ENCODE measurements at regions not wholly inside any gene's neighbourhood (a gene's known extent, or its start where the extent isn't known, plus 50 kb on each side); places are given as distances from the start of the nearest gene placed in this dataset.

DNA sequence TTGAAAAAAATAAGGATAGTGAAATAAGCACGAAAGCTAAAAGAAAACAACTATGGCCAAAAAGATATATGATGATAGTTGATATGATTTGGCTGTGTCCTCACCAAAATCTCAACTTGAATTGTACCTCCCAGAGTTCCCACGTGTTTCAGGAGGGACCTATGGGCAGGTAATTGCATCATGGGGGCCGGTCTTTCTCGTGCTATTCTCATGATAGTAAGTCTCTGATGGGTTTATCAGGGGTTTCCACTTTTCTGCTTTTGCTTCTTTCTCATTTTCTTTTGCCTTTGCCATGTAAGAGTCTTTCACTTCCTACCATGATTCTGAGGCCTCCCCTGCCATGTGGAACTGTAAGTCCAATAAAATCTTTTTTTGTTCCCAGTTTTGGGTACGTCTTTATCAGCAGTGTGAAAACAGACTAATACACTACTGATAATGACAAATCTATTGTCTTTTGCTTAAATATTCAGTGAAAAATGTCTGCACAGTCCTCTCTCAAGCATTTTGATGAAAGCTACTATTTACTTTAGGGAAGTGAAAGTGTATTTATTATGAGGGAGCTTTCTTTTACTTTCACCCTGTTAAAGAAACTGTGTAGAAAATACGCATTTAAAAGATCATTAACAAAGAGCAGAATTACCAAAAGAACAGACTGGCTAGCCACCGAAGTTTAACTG lies 389.1 kb downstream of the HTR1B start:
- no peaks in the 10 kb centered on the region for H3K9me3 ChIP-seq (ENCODE audit: low read depth)
- H4K20me1 ChIP-seq (ENCODE audit: insufficient read depth, poor library complexity, severe bottlenecking): no peaks in the 10 kb centered on the region
- TF ChIP-seq CTCF (IDR thresholded peaks at IDR 0.05; ENCODE audit: poor library complexity) (no peak), EZH2phosphoT487 (IDR thresholded peaks at IDR 0.05; ENCODE audit: low read depth, severe bottlenecking, unreplicated experiment) (no peak), EZH2 (IDR thresholded peaks at IDR 0.05; ENCODE audit: borderline replicate concordance) (no peak)
- H3K27me3 ChIP-seq: no peaks in the 10 kb centered on the region
- no peak overlapping the region for H3K4me2 ChIP-seq
- 80% methylated on average over 7 of the region's 7 CpGs for WGBS (ENCODE audit: low lambda C conversion rate, missing lambda C conversion rate)
- no peaks in the 10 kb centered on the region for H3K79me2 ChIP-seq
- no peaks in the 10 kb centered on the region for H3K4me1 ChIP-seq (ENCODE audit: insufficient read depth)
- no peak overlapping the region for H3K4me3 ChIP-seq
- no peaks in the 10 kb centered on the region for H3K9me2 ChIP-seq (replicated peaks; ENCODE audit: insufficient read depth)
- no peak for DNase-seq (ENCODE audit: low spot score)
- H3K27ac ChIP-seq: no peak overlapping the region
- no peaks in the 10 kb centered on the region for H3K36me3 ChIP-seq (replicated peaks; ENCODE audit: insufficient read depth, low read depth)
- no peak overlapping the region for H2AFZ ChIP-seq

DNA sequence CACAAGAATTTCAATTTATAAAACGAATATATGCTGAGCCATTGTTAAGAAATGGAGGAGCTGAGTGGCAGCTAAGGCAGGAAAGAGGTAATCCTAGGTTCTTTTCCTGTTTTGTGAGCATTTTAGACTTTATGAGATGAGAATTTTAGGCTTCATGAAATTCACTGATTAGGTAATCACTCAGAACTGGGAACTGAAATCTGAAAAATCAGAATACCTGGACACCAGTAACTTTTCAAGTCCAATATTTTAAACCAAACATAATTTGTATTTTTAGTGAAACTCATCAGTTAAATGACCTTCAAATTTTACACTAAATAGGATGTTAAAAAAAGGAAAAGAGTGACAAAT lies 389.9 kb downstream of the HTR1B start:
- Histone ChIP-seq H3K9me3 (ENCODE audit: low read depth) (no peaks in the 10 kb centered on the region), H3K27me3 (no peaks in the 10 kb centered on the region), H3K79me2 (no peaks in the 10 kb centered on the region), H3K36me3 (replicated peaks; ENCODE audit: insufficient read depth, low read depth) (no peaks in the 10 kb centered on the region), H3K9me2 (replicated peaks; ENCODE audit: insufficient read depth) (no peaks in the 10 kb centered on the region), H4K20me1 (ENCODE audit: insufficient read depth, poor library complexity, severe bottlenecking) (no peaks in the 10 kb centered on the region), H3K27ac (no peak overlapping the region), H3K4me3 (no peak overlapping the region), H2AFZ (no peak overlapping the region), H3K4me1 (ENCODE audit: insufficient read depth) (no peaks in the 10 kb centered on the region), H3K4me2 (no peak overlapping the region)
- DNase-seq (ENCODE audit: low spot score): no peak
- 86% methylated on average over 1 of the region's 1 CpG for WGBS (ENCODE audit: low lambda C conversion rate, missing lambda C conversion rate)
- TF ChIP-seq EZH2phosphoT487 (IDR thresholded peaks at IDR 0.05; ENCODE audit: low read depth, severe bottlenecking, unreplicated experiment) (no peak), EZH2 (IDR thresholded peaks at IDR 0.05; ENCODE audit: borderline replicate concordance) (no peak), CTCF (IDR thresholded peaks at IDR 0.05; ENCODE audit: poor library complexity) (no peak)

DNA sequence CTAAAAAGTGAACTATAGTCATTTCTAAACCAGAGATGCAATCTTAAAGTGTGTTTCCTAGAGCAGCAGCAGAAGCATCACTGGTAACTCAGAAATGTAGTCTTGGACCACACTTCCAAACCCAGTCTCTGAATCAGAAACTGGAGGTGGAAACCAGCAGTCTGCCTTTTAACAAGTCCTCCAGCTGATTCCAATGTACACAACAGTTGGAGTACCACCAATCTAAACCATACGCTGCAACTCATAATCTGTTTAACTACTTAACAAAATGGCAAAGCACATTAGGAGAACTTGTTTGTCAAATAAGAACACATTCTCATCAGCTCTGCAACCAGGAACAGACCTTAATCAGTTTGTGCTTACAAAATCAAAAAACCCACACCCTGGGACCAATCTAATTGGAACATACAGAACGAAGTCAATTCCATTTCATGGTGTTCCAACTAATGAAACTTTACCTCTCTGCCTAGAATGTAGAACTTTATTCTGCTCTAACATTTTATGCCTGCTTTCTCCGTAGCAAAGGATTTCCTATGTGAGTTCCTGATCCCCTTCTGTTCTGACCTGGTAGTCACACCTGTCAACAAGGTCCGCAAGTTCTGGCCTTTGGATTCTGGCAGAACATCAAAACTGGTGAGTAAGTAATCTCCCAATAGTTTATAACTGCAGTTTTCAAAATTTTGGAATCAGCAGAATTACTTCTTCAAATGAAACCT lies 390.4 kb downstream of the HTR1B start:
- Histone ChIP-seq H3K9me2 (replicated peaks; ENCODE audit: insufficient read depth) (no peaks in the 10 kb centered on the region), H4K20me1 (ENCODE audit: insufficient read depth, poor library complexity, severe bottlenecking) (no peaks in the 10 kb centered on the region), H3K4me2 (no peak overlapping the region), H3K9me3 (ENCODE audit: low read depth) (no peaks in the 10 kb centered on the region), H3K27me3 (no peaks in the 10 kb centered on the region), H3K4me3 (no peak overlapping the region), H2AFZ (no peak overlapping the region), H3K36me3 (replicated peaks; ENCODE audit: insufficient read depth, low read depth) (no peaks in the 10 kb centered on the region), H3K79me2 (no peaks in the 10 kb centered on the region), H3K27ac (no peak overlapping the region), H3K4me1 (ENCODE audit: insufficient read depth) (no peaks in the 10 kb centered on the region)
- WGBS (ENCODE audit: low lambda C conversion rate, missing lambda C conversion rate): 77% methylated on average over 4 of the region's 4 CpGs
- TF ChIP-seq EZH2phosphoT487 (IDR thresholded peaks at IDR 0.05; ENCODE audit: low read depth, severe bottlenecking, unreplicated experiment): no peak
- no peak for DNase-seq (ENCODE audit: low spot score)

DNA sequence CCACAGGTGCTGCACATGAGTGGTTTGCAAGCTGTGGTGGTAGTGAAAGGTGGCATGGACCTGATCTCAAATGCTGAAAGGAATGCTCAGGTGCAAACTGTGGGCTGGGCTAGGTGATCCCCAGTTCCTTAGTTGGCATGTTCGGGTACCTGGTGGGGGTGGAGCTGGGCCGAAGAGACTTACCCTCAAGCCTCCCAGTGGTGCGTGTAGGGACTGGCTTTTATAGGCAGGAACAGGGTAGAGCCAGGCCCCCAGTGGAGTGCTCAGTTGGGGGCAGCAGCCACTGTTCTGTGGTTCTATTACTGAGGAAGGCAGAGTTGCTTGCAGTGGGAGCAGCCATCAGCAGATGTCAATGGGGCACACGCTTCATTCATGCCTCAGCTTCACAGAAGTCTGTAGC lies 399.8 kb downstream of the HTR1B start:
- Histone ChIP-seq H3K79me2 (no peaks in the 10 kb centered on the region), H3K4me2 (no peak overlapping the region), H3K4me1 (ENCODE audit: insufficient read depth) (no peaks in the 10 kb centered on the region), H3K27me3 (no peaks in the 10 kb centered on the region), H2AFZ (no peak overlapping the region), H4K20me1 (ENCODE audit: insufficient read depth, poor library complexity, severe bottlenecking) (no peaks in the 10 kb centered on the region), H3K9me3 (ENCODE audit: low read depth) (no peaks in the 10 kb centered on the region), H3K27ac (no peak overlapping the region), H3K9me2 (replicated peaks; ENCODE audit: insufficient read depth) (no peaks in the 10 kb centered on the region), H3K4me3 (no peak overlapping the region), H3K36me3 (replicated peaks; ENCODE audit: insufficient read depth, low read depth) (no peaks in the 10 kb centered on the region)
- WGBS (ENCODE audit: low lambda C conversion rate, missing lambda C conversion rate): 91% methylated on average over 4 of the region's 4 CpGs
- DNase-seq (ENCODE audit: low spot score): no peak
- no peak for TF ChIP-seq CTCF (IDR thresholded peaks at IDR 0.05; ENCODE audit: poor library complexity)
- no peak for TF ChIP-seq EZH2 (IDR thresholded peaks at IDR 0.05; ENCODE audit: borderline replicate concordance)
- TF ChIP-seq EZH2phosphoT487 (IDR thresholded peaks at IDR 0.05; ENCODE audit: low read depth, severe bottlenecking, unreplicated experiment): no peak

Data from hepatocyte (in vitro differentiated cells).